Astrocyte of the cerebellum (primary cell): ENCODE measurements at regions not wholly inside any gene's neighbourhood (a gene's known extent, or its start where the extent isn't known, plus 50 kb on each side); places are given as distances from the start of the nearest gene placed in this dataset.

Experiments used
- DNase-seq: peaks from one replicate; pipeline ENCODE4 v3.0.0-alpha.2; 2011; ENCODE audit warnings: low read depth
- H3K4me3 ChIP-seq: 2 replicates; pipeline ENCODE4 v1.5.1; 2011; ENCODE audit warnings: mild to moderate bottlenecking, low read depth, low read length, moderate library complexity
- in situ Hi-C: cut with HindIII; loops from 2 replicates; pipeline ENCODE4 v1.10.0; 2017; ENCODE audit warnings: low sequenced_read_pairs
- TF ChIP-seq, protein P1 (sequence below): IDR thresholded peaks from 2 replicates; pipeline ENCODE4 v1.5.1; 2012; ENCODE audit warnings: low read length, low read depth, moderate library complexity, mild to moderate bottlenecking; ENCODE audit errors: missing control alignments

DNA sequence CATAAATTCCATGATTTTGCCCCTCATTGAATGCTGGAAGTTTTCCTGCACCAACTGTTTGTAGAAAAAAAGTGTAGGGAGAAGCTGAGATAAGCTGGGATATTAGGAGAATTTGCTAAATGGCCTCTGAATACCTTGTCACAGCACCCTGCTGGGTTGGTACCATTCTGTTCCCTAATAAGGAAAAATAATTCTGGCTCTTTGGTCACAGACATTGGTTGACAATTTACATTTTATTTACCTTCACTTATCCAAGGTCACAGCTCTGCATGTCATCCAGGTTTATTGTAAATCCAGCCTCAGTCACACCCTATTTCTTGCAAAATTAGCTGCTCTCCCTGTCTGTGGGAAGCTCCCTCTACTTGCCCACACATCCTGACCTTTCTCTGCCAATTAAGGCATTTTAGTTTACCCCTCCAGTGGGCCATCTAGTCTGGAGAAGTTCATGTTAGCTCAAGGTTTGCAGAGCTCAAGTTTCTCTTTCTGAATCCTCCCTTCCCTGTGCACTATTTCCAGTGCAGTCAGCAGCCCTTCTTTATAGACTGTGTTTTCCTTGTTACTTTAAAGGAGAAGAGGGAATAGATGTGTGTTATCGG lies 115.4 kb upstream of the NTRK2 start:
- TF ChIP-seq, protein P1, sequence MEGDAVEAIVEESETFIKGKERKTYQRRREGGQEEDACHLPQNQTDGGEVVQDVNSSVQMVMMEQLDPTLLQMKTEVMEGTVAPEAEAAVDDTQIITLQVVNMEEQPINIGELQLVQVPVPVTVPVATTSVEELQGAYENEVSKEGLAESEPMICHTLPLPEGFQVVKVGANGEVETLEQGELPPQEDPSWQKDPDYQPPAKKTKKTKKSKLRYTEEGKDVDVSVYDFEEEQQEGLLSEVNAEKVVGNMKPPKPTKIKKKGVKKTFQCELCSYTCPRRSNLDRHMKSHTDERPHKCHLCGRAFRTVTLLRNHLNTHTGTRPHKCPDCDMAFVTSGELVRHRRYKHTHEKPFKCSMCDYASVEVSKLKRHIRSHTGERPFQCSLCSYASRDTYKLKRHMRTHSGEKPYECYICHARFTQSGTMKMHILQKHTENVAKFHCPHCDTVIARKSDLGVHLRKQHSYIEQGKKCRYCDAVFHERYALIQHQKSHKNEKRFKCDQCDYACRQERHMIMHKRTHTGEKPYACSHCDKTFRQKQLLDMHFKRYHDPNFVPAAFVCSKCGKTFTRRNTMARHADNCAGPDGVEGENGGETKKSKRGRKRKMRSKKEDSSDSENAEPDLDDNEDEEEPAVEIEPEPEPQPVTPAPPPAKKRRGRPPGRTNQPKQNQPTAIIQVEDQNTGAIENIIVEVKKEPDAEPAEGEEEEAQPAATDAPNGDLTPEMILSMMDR, result no peak
- no peak for DNase-seq
- no peak overlapping the region for H3K4me3 ChIP-seq
- in situ Hi-C loops, result no loop called here

DNA sequence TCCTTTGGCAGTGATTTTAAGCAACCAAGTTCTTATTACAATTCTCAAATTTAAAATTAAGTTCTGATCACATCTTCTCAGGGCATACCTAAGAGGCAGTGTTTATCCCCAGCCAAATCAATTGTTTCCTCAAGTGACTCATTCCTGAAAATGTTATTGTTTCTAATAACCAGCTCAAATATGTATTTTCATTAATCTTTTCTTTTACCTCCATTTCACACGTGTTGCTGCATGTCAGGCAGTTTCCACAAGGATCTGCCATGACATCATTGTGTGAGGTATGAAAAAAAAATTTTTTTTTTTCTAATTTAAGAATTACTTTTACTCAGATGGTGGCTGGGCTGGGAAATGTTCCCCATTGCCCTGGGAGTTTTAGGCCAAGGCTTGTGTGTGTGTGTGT lies 113.0 kb upstream of the NTRK2 start:
- DNase-seq, result no peak
- in situ Hi-C loops, result no loop called here
- H3K4me3 ChIP-seq, result no peak overlapping the region
- TF ChIP-seq, protein P1, result no peak

DNA sequence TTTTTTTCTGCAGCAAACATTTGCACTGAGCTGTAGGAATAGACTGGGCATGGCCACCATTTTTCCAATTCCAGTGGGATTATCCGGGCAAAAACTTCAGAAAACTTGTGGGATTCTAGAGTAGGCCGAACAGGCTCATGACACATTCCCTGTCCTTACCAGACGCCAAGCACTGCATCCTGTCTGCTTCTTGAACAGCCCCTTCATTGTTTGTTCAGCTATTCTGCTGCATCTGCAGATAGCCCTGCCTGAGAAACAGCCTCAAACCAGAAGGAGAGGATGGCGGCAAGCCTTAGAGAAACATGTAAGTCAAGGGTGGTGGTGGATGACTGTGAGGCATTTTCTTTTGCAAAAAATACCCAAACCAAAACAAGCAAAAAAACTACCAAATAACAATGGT lies 111.8 kb upstream of the NTRK2 start:
- in situ Hi-C loops, result no loop called here
- DNase-seq, result no peak
- TF ChIP-seq, protein P1, result no peak
- H3K4me3 ChIP-seq, result no peak overlapping the region

DNA sequence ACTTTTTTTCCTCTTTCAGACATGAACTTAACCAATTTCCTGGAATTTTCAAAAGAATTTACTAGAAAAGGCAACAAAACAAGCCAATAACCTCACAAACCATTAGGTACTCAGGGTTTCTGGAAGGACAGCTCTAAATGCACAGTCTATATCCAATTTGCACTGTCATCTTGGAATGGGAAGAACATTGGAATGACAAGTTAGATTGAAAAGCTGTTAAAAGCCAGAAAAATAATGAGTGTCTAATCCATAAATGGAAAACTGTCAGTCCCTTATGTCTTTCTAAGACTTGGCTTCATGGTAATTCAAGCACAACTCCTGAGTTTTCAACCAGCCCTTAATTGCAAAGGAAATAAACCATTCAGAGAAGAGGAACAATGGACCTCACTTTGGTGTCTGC lies 105.8 kb upstream of the NTRK2 start:
- H3K4me3 ChIP-seq, result no peak overlapping the region
- TF ChIP-seq, protein P1, result no peak
- in situ Hi-C loops, result no loop called here
- no peak for DNase-seq

- in situ Hi-C loops, result no loop called here
- TF ChIP-seq, protein P1, result no peak
Measured at GRCh38 chr9:84567805-84568204, 101.7 kb upstream of the NTRK2 start.

DNA sequence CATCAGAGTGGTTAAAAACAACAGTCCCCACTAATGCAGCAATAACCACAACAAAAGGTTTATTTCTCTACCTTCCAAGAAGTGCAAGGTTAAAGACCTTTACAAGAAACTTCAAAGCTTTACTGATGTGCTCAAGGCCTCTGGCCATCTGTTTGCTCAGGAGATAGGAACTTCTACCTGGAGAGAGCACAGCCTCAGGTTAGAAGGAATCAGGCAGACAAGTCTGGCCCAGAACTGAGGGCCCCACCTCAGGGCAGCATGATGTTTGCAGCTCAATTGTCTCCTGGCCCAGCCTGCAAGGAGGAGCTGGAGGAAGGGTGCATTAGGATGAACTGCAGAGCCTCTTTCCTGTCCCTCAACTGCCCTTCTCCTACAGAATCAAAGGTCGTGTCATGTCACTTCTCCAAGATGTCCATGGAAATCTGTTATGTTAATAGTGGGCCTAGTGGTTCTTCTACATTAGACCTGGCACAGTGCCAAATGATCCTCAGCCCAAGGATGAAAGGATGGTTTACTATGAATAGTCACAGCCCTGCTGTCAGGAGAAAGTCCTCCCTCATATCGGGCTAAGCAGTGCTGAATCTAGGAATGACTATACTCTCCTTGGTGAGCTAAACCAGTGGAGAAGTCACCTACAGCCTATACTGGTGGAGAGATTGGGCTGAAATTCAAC lies 98.9 kb upstream of the NTRK2 start:
- no peak overlapping the region for H3K4me3 ChIP-seq
- no peak for DNase-seq
- in situ Hi-C loops, result no loop called here
- TF ChIP-seq, protein P1, result no peak

More at GRCh38 chr9:84567805-84568204, 101.7 kb upstream of the NTRK2 start:
- H3K4me3 ChIP-seq, result no peak overlapping the region
- DNase-seq, result no peak
